ENCODE measurements at regions not wholly inside any gene's neighbourhood (a gene's known extent, or its start where the extent isn't known, plus 50 kb on each side); places are given as distances from the start of the nearest gene placed in this dataset.
"Not testable (repeated sequence)": the region's sequence is repeated elsewhere in the genome, so short reads cannot be mapped to it uniquely, and the experiment has no call there.

- no peak for DNase-seq
Observed at GRCh38 chr4:173753408-173753807, 223.4 kb upstream of the HAND2 start.

- no peak for DNase-seq
Observed at GRCh38 chr4:173752610-173753230, 222.7 kb upstream of the HAND2 start.

- DNase-seq, result peak; percentile 20
Observed at GRCh38 chr4:173748353-173748752, 218.3 kb upstream of the HAND2 start.

- DNase-seq, result no peak
Observed at GRCh38 chr4:173747537-173748257, 217.7 kb upstream of the HAND2 start.

GRCh38 chr4:173746424-173746823 lies 216.4 kb upstream of the HAND2 start:
- no peak for DNase-seq

GRCh38 chr4:173745765-173746164 lies 215.7 kb upstream of the HAND2 start:
- no peak for DNase-seq

GRCh38 chr4:173736840-173737239 lies 206.8 kb upstream of the HAND2 start:
- DNase-seq, result no peak

- DNase-seq, result no peak
Observed at GRCh38 chr4:173735585-173735984, 205.6 kb upstream of the HAND2 start.

- DNase-seq, result no peak
Observed at GRCh38 chr4:173735049-173735448, 205.0 kb upstream of the HAND2 start.

- no peak for DNase-seq
Observed at GRCh38 chr4:173731257-173731656, 201.2 kb upstream of the HAND2 start.

GRCh38 chr4:173722075-173722474 lies 192.0 kb upstream of the HAND2 start:
- DNase-seq, result no peak

- not testable (repeated sequence) for DNase-seq
Observed at GRCh38 chr4:173718504-173718903, 188.5 kb upstream of the HAND2 start.

GRCh38 chr4:173717581-173717980 lies 187.6 kb upstream of the HAND2 start:
- DNase-seq, result no peak

GRCh38 chr4:173714456-173714855 lies 184.4 kb upstream of the HAND2 start:
- DNase-seq, result peak; percentile 10

- peak; percentile 11 for DNase-seq
Observed at GRCh38 chr4:173713026-173713425, 183.0 kb upstream of the HAND2 start.

GRCh38 chr4:173707658-173708419 lies 177.8 kb upstream of the HAND2 start:
- no peak for DNase-seq

GRCh38 chr4:173704201-173704600 lies 174.2 kb upstream of the HAND2 start:
- DNase-seq, result peak; percentile 46

GRCh38 chr4:173703021-173703420 lies 173.0 kb upstream of the HAND2 start:
- no peak for DNase-seq

- DNase-seq, result no peak
Observed at GRCh38 chr4:173700650-173701049, 170.6 kb upstream of the HAND2 start.

- DNase-seq, result no peak
Observed at GRCh38 chr4:173699841-173700475, 169.9 kb upstream of the HAND2 start.

GRCh38 chr4:173698557-173699262 lies 168.7 kb upstream of the HAND2 start:
- DNase-seq, result no peak

GRCh38 chr4:173697840-173698239 lies 167.8 kb upstream of the HAND2 start:
- DNase-seq, result no peak

GRCh38 chr4:173696551-173696950 lies 166.5 kb upstream of the HAND2 start:
- no peak for DNase-seq

Measured in hindlimb muscle (tissue), 1 donor.